ENCODE measurements at regions not wholly inside any gene's neighbourhood (a gene's known extent, or its start where the extent isn't known, plus 50 kb on each side); places are given as distances from the start of the nearest gene placed in this dataset.
"Not testable (repeated sequence)": the region's sequence is repeated elsewhere in the genome, so short reads cannot be mapped to it uniquely, and the experiment has no call there.

DNA sequence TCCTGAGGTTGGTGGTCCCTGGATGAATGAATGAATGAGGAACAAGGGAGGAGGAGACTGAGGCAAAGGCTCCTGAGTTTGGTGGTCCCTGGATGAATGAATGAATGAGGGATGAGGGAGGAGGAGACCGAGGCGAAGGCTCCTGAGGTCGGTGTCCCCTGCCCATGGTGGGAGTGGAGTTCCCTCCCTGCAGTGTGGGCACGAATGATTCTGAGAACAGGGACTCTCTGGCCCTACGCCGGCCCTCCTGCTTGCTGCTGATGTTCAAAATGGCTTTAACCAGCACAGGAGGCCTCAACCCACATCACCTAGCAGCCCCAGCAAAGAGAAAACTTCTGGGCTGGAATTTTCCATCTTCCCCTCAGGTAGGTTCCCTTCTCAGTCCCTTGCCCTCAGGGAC lies 377.8 kb downstream of the IRX2 start:
- DNase-seq = no peak

DNA sequence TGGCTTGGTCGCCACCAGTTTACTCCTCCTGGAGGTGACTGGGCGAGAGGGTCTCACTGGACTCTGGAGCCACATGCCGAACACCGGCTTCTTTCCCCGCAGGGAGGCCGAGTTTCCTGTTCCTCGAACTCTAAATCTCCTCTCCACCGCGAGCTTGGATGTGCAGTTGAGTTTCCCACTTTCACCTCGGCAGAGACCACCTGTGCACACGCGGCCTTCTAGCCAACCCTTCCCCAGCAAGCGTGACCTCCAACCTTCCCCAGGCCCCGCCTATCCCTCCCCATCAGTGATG lies 380.1 kb downstream of the IRX2 start:
- DNase-seq = no peak

DNA sequence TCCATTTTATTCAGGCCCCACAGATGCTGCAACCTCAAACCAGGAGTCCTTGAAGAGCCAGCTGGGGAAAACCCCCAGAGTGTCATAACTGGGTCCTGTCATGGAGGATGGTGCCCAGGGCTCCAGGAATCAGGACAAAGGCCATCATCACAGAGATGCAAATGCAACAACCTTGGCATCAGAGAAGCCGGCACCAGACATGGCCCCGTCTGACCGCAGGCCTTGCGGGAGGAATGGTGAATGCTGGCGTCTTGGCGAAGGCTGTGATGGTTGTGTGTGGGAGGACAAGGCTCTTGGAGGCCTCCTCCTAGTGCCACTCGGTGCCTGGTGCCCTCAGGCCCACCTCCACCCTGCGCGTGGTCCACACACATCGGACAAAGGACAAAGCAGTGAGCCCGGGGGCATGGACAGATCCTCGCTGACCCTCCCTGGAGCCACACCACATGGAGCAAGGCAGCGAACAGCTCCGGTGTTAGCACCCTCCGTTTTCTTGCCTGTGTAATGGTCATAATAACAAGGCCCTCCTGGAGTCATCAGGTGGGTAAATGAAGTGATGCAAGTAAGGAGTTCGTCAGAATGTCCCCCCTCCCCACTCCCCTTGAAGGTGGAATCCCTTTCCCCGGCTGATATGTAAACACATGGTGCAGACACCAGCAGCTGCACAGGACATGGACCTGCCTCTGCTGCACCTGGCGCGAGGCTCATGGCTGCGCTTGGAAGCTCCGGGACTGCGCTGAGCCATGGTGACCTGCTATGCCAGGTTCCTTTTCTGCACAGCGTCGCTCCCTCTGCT lies 380.7 kb downstream of the IRX2 start:
- peak in 1 of 2 experiments; percentile 16 for DNase-seq

DNA sequence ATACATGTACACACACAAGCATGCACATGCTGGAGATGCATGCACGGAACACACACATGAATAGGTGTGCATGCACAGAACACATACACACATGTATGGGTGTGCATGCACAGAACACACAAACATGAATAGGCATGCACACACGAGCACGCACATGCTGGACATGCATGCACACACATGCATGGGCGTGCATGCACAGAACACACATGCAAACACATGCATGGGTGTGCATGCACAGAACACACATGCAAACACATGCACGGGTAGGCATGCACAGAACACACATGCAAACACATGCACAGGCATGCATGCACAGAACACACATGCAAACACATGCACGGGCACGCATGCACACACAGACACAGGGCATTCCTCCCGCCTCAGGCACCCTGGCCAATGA lies 382.3 kb downstream of the IRX2 start:
- no peak for DNase-seq

GRCh38 chr5:2366816-2367215 lies 384.7 kb downstream of the IRX2 start:
- DNase-seq = no peak

GRCh38 chr5:2357309-2357708 lies 394.2 kb downstream of the IRX2 start:
- DNase-seq = no peak

GRCh38 chr5:2355859-2356258 lies 395.6 kb downstream of the IRX2 start:
- DNase-seq = no peak

GRCh38 chr5:2353871-2354440 lies 397.5 kb downstream of the IRX2 start:
- DNase-seq = no peak

DNA sequence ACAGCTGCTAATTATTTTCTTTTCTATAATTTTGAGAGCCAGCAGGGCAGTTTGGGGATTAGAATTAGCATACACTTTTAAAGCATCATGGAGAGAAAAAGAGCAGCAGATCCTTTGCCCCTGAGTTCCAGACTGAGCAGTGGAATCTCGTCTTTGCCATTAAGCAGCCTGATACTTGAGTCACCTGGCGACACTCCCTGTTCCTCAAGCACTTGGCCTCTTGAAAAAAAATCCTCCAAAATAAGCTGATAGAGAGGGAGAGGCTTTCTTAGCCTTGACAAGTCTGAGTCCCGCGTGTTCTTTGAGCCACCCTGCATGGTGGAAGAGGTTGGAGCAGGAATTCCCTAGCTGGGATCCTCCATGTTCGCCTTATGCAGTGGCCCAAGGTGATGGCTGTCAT lies 398.3 kb downstream of the IRX2 start:
- no peak for DNase-seq

GRCh38 chr5:2352101-2352861 lies 399.2 kb downstream of the IRX2 start:
- no peak for DNase-seq

DNA sequence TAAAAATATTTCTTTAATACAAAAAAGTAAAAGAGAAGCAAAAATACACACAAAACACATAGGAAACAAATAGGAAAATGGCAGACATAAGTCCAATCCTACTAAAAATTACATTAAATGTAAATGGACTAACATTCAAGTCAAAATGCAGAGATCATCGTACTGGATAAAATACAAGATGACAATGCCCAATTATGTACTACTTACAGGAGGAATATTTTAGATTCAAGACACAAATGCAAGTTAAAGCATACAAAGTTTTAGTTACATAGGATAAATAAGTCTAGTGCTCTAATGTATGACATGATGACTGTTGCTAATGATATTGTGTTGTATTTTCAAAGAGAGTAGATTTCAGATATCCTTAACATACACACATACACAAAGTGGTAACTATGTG lies 401.7 kb downstream of the IRX2 start:
- not testable (repeated sequence) for DNase-seq

DNA sequence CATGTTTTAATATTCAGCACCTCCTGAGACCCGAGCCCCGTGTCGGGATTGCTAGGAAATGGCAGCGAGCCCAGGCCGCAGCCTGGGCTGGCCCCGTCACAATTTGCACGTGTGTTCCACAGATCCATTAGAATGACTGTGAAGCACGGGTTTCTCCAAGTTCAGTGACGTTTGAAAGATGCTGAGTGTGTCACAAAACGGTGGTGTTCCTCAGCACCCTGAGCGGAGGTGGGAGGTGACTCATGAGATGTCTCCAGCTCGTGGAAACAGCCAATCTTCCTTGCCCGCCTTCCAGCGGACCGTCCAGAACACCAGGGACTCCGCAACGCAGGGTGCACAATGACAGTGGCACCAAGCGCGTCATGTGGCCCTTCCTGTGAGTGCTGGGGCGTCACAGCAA lies 412.8 kb downstream of the IRX2 start:
- DNase-seq = no peak

DNA sequence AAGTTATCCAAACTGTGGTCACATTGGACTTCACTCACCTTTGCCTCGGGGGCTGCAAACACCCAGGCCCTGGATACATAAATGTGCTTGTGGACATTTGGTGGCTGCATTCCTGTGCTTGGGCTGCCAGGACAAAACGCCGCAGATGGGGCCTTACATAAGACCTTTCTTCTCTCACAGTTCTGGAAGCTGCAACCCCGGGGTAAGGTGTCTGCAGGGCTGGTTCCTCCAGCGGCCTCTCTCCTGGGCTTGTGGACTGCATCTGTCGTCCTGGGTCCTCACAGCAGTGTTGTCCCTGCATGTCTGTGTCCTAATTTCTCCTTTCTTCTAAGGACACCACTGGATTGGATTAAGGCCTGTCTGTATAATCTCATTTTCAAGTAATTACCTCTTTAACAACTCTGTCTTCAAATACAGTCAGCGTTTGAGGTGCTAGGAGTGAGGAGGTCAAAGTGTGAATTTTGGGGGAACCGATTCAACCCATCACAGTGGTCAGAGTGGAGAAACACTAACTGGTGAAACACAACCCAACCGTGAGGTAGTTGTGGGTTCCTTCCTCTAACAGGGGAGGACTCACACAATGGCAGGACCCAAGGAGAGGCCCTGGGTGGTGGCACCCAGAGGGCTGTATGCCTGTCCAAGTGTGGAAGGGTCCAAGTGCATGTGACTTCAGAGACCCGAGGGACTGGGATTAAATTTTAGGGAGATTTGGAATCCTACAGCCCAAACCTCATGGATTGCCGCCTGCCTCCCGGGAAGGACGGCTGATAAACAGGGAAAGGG lies 415.6 kb downstream of the IRX2 start:
- DNase-seq = no peak

DNA sequence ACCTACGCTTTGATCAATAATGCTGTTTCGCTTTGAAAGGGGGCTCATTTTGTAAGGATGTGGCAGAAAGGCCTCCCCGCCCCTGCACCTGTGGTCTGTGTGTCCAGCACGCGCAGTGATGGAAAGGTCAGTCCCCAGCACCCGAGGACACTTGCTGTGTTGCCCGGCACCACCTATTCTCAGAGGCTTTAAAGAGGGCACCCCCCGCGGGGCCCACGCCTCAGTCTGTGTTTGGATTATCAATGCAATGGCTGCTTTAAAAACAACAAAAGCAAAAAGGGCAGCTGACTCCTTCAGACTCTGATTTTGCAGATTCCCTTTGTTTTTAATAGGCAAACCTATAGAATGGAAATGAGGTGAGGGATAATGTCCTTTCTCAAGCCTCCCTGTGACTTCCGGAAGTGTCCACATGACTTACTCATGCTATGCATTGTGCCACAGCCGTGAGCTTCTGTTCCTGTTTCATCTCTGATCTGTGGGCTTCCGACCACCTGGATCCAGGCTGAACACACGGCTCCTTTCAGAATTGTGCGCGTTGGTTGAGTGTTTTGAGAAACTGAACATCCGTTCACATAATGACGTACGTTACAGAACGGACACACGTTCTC lies 416.2 kb downstream of the IRX2 start:
- DNase-seq = no peak

DNA sequence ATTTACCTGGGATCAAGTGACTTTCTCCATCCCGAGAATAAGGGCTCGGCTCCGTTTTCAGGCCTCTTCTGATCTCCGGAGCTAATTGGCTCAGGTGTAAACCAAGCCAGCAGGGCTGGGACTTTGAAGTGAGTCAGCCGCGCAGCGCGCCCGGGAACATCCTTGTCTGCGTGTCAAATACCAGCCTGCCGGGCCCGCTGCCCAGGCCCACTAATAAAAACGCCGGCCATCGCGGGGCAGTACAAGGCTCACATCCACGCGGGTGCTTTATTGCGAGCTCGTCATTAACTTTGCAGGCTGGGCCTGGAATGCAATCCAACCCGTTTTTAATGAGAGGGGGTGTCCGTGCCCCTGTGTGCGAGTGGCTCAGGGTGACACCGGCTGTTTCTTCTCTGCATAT lies 416.8 kb downstream of the IRX2 start:
- DNase-seq = no peak

GRCh38 chr5:2333291-2333690 lies 418.2 kb downstream of the IRX2 start:
- no peak for DNase-seq

DNA sequence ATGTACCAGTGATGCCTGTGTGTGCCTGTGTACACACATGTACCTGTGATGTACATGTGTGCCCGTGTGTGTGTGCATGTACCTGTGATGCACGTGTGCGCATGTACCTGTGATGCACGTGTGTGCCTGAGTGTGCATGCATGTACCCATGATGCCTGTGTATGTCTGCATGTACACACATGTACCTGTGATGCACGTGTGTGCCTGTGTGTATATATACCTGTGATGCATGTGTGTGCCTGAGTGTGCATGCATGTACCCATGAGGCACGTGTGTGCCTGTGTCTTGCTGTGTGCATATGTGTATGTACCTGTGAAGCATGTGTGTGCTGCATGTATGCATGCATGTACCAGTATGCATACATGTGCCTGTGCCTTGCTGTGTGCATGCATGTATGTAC lies 419.0 kb downstream of the IRX2 start:
- no peak for DNase-seq

DNA sequence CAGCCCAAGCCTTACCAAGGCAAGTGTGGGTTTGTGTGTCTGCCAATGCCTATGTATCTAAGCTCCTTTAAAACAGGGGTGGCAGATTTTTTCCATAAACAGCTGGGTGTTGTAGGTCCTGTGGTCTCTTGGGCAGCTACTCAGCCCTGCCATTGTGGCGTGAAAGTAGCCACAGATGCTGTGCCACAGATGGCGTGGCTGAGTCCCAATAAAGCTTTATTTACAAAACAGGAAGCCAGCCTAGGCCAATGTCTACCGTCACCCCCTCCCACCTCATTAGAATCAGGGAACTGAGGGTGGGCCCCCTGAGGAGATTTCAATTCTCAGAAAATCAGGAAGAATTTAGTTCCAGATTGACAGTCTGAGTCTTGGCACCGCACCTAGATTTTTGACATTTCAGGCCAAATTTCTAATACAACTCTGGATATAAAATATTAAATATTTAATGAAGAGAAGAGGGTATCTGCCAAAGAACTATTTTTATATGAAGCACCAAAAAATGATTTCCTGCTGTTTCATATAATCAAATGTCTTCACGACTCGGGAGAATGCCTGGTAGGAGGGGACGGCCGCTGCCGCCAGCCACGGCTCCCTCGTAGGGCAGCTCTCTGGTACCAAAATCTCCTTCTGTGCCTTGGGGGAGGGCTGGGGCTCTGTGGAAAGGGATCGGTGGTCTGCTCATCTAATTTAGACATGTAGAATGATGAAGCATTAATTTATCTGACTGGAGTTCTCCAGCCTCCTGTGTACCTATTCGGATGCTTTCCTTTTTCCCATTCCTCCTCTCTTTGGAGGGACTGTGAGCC lies 420.9 kb downstream of the IRX2 start:
- DNase-seq = no peak

- DNase-seq = no peak
These were observed 421.7 kb downstream of the IRX2 start for GRCh38 chr5:2329741-2330140.

GRCh38 chr5:2326601-2327000 lies 424.9 kb downstream of the IRX2 start:
- no peak for DNase-seq

GRCh38 chr5:2324788-2325187 lies 426.7 kb downstream of the IRX2 start:
- DNase-seq = no peak

GRCh38 chr5:2320611-2321010 lies 430.9 kb downstream of the IRX2 start:
- no peak for DNase-seq

Data from SHP77 (cell line).